Astrocyte (in vitro differentiated cells and primary cell): ENCODE measurements at regions not wholly inside any gene's neighbourhood (a gene's known extent, or its start where the extent isn't known, plus 50 kb on each side); places are given as distances from the start of the nearest gene placed in this dataset.

Source experiments
- CTCF ChIP-seq: IDR thresholded peaks from 2 replicates; pipeline ENCODE4 v1.5.1; 2011; ENCODE audit warnings: low read depth, mild to moderate bottlenecking, inconsistent platforms, low read length, moderate library complexity; ENCODE audit not compliant: insufficient read depth
- EZH2 ChIP-seq: IDR thresholded peaks from 2 replicates; pipeline ENCODE4 v1.6.1; 2012; ENCODE audit warnings: mild to moderate bottlenecking, low read length, inconsistent platforms; ENCODE audit not compliant: insufficient read depth

GRCh38 chr5:68435611-68436010 lies 220.1 kb downstream of the PIK3R1 start:
- TF ChIP-seq CTCF, result no peak
- TF ChIP-seq EZH2, result no peak
